RPMI8226 (cell line): ENCODE measurements at regions not wholly inside any gene's neighbourhood (a gene's known extent, or its start where the extent isn't known, plus 50 kb on each side); places are given as distances from the start of the nearest gene placed in this dataset.
"Not testable (repeated sequence)": the region's sequence is repeated elsewhere in the genome, so short reads cannot be mapped to it uniquely, and the experiment has no call there.

Experiments
- DNase-seq: peaks from one replicate; pipeline ENCODE4 v3.0.0-alpha.2; 2015

DNA sequence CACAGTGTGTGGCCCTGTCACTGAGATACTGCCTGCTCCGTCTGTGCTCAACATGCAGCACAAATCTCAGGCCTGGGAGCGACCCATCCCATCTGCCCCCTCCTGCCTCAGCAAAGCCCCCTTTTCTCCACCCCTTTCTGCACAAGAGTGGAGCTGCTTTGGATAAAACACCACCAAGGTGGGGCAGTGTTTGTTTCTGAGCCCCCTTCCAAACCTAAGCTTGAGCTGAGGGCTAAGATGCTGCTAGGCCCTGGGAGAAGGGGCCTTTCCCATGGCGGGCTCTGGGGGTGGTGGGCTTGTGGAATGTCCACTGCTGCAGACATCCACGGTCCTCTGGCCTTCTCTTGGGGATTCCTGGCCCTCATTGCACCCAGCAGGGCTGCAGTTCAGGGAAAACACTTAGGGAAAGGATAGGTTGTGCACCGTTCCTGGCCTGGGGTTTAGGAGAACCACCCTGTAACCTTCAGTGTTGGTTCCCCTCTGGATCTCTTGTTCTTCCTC, 594.1 kb downstream of the TBC1D22A start:
- DNase-seq = no peak

DNA sequence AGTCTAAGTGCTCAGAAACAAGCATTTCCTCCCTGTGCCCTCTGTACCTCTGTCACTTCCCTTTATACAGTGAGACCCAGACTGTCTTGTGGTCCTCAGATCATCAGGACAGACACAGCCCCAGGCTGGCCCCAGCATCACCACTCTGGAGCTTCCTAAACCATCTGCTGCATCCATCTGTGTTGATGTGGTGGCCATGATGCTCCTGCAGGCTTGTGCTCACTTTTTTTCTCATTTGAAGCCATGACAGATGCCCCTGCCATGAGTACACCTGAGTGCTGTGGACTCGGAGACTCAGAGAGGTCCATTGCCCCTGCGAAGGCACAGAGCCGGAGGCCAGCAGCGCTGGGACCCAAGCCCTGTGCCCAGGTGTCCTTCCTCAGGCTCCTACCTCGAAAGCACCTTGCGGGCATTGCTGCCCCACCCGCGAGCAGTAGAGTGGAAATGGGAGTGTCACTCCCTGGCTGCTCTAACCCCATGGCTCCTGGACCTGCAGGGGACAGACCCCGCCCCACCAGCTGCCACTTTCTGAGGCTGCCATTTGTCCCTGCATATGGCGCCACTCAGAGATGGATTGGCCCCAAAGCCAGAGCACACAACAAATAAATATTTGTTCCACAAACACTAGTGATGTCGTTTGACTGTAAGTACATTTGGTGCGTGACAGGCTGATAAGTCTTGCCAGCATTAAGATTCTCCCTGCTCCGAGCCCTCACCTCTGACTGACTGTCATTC, 593.5 kb downstream of the TBC1D22A start:
- DNase-seq = no peak

DNA sequence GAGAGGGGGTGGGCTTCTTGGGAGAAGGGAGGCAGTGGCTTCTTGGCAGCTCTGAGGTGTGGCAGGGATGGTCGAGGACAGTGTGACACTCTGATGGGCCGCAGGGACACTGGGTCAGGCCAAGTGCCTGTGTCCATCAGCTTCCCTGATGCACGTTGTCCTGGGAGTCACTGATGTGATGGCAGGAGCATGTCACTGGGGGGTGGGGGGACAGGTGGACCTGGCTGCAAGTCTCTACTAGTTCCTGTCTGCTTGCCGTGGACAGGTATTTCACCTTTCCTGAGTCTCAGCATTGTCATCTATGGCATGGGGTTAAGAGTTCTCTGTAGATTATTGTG, 592.9 kb downstream of the TBC1D22A start:
- no peak for DNase-seq

DNA sequence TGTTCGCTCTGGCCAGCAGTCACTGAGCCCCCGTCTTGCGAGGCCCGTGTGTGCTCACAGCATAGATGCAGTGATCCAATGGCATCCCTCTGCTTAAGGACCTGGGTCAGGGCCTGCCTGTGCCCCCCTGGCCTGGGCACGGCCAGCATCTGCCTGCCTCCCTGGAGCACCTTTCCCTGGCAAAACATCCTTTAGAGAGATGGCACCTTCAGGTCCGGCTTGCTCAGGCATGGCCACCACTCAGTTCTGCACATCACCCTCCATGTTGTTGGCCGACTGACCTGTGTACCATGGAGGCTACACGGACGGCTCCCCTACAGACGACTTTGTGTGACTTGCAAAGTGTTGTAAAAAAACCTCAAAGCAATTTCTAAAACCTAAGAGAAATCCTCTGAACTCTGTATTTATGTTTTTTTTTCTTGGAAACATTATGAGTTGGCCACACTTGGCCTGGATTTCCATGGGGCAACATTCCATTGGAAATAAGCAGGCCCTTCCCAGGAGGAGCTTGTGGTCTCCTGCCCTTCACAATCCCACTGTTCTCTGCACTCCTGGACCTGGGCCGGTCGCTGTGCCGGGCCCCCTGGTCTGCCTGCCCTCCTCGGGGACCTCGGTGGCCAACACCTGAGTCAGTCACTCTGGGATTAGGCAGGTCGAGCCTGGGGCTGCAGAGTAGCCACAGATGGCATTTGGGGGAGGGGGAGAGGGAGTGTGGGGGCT, 592.4 kb downstream of the TBC1D22A start:
- no peak for DNase-seq

DNA sequence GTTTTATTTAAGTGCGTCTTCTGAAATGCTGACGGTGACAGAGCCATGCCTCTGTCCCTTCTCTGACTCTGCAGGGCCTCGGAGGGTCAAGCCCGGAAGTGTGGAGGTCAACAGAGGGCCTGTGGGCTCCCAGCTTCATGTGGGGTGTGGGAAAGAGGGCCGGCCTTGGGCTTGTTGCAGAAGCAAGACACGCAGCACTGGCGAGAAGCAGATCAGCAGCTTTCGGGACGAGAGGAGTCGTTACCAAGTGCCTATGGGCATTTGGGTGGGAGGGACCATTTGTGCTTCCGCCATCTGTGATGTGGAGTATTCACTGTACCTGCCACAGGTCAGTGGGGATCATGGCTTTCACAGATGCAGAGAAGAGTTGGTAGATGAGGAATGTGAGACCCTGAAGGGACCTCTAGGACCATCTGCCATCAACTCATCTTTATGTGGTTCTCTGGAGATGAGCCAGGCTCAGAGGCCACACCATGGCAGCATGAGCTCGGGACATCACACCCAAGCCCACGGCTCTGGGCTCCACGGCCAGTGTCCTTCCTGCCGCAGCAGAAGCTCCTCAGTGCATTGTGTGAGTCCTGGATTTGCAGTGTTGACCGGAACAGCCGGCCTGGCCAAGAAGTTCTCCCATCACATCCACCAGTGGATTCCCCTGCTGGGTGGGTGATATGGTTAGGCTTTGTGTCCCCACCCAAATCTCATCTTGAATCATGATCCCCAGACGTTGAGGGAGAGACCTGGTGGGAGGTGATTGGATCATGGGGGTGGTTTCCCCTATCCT, 590.7 kb downstream of the TBC1D22A start:
- no peak for DNase-seq

DNA sequence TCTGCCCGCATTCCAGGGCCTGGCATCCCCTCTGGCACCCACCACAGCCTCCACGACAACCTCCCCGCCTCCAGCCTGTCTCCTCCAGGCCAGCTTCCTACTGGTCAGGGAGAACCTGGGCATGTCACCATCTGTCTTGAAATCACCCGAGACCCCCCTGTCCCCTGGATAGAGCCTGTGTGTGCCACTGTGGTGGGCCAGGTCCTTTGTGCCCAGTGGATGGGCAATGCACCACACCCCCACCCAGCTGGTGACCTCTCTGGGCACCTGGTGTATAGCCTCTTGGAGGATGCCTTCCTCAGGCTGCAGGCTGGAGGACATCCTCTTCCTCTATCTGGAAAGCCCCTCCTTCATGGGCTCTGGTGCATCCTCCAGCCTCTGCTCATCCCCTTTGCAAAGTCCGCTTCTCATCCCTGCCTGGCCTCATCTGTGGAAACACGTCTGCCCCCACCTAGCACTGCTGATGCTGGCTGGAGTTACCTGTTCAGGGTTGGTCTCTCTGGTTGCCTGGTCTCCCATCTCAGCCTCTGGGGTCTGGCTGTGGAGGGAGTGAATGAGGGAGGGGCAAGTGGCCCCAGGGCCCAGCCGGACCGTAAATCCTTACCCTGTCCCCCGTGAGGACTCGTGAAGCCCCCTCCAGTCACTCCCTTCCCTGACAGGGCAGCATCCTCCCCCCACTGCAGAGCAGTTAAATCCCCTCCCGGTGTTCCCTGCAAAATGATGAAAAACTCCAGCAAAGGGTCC, 589.6 kb downstream of the TBC1D22A start:
- no peak for DNase-seq

DNA sequence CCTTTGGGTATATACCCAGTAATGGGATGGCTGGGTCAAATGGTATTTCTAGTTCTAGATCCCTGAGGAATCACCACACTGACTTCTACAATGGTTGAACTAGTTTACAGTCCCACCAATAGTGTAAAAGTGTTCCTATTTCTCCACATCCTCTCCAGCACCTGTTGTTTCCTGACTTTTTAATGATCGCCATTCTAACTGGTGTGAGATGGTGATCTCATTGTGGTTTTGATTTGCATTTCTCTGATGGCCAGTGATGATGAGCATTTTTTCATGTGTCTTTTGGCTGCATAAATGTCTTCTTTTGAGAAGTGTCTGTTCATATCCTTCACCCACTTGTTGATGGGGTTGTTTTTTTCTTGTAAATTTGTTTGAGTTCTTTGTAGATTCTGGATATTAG, 583.8 kb downstream of the TBC1D22A start:
- DNase-seq = not testable (repeated sequence)

DNA sequence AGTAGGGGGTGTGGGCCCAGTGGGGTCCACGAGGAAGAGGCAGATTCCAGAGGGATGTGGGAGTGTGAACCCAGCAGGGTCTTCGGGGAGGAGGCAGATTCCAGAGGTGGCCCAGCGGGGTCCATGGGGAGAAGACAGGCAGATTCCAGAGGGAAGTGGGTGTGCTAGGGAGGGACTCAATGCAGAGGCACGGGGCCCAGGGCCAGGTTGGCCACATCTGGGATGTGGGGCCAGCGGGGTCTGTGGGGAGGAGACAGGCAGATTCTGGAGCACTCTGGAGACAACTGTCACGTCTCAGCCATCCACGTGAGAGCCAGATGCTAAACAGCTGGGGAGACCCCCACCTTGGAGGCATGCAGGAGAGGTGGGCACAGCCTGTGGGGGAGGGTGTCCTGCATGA, 582.6 kb downstream of the TBC1D22A start:
- DNase-seq = no peak

DNA sequence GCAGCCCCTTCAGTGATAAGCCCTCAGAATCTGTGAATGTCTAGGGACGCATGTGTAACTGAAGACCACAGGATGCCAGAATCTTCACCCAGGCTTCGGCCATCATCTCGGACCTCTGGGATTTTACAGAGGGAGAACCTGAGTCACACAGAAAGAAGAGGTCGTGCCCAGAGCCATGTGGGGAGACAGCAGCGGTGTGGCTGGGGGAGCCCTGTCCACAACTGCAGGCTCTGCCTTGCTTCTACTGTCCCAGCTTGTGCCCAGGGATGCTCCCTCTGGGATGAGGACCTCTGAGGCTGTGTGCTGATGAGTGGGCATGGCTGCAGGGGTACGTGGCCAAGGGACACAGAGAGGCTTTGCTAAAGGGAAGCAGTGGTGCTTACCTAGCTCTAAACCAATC, 582.0 kb downstream of the TBC1D22A start:
- DNase-seq = no peak

DNA sequence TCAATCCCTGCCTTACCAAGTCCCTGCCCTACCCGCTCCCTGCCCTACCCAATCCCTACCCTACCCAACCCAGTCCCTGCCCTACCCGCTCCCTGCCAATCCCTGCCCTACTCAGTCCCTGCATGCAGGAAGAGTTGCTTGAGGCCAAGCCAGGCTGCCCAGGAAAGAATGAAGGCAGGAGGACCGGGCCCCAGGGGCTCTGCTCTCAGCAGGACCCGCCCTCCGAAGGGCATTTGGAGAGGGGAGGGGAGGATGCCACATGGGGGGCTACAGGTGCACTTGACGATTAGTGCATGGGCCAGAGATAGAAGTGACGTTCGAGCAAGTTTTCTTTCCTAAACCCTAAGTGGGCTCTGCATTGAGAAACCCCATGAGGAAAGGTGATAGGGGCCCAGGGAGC, 581.2 kb downstream of the TBC1D22A start:
- DNase-seq = no peak

DNA sequence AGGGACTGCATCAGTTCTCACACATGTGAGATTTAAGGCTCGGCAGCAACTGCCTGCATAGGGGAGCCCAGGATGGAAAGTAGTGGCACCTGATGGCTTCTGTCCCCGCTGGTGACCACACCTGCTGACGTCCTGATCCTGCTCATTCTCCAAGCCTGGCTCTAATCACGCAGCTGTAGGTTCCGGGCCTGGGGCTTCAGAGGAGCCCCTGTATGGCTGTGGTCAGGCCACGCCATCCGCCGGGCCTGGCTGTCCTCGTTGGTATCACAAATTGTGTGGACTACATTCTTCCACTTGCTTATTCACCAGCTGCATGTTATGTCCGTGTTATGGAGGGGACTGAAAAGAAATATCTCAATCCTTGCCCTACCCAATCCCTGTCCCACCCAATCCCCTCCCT, 580.0 kb downstream of the TBC1D22A start:
- no peak for DNase-seq

DNA sequence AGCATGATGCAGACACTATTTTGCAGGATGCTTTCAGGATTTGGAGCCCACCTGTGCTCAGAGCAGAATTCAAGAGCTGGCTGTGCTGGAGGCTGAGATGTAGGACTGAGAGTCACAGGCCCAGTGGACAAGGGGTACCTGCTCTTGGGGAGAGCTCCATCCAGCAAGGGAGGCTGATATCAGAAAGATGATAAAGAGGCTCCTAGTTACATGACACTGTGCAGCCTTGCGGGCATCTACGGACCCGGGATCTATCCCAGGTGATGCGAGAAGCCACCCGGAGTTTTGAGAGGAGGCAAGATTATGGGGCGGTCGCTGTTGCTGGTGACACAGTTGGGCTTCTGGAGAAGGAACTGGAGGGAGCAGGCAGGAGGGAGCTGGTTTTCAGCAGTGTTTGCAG, 579.0 kb downstream of the TBC1D22A start:
- DNase-seq = no peak

DNA sequence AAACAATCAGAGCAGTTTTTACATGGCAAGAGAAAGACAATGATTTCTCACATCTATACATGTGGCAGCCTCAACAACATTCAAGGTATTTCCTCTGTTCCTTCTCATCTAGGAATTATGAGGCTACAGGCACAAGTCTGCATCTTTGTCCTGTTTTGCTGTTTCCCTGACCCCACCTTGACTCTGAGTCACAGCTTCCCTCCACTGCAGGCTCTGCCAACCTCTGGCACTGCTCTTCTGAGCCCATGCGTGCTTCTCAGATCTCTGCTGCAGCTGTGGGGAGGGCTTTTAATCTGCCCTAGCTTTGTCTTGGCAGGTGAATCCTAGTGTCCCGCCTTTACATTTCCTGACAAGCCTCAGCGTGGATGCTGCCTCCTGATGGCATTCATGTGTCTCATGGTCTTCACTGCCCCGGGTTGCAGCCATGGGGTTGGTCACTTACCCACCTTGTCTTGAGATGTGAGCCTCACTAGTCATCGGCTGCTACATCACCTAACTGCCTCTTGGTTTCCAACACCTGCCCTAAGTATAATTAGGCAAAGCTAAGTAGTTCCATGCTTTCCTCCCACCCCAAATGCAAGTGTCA, 578.5 kb downstream of the TBC1D22A start:
- no peak for DNase-seq

DNA sequence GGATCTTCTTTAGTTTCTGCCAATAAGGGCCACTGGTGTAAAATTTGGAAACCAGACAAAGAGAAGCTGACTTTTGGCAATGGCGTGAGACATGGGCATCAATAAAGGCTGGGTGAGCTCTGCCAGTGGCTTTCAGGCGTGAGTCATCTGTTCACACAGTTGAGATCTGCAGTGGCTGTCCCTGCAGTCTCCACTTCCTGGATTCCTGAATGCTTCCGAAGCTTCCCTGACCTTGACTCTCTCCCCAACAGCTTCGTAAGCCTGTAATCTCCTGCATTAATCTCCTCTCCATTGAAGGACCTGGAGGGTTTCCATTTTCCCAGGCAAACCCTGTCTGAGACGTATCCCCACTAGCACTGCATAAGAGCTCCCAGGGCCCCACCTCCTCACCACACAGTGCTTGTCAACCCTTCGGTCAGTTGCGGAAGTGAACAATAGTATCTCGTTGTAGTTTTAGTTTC, 574.7 kb downstream of the TBC1D22A start:
- DNase-seq = peak; percentile 56

DNA sequence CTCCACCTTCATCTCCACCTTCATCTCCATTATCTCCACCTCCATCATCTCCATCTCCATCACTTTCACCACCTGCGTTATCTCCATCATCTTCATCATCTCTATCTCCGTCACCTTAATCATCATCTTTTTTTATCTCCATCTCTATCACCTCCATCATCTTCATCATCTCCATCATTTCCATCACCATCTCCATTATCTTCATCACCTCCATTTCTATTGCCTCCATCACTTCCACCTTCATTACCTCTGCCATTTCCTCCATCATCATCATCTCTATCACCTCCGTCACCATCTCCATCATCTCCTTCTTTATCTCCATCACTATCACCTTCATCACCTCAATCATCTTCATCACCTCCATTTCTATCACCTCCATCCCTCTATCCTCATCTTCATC, 573.5 kb downstream of the TBC1D22A start:
- DNase-seq = no peak

DNA sequence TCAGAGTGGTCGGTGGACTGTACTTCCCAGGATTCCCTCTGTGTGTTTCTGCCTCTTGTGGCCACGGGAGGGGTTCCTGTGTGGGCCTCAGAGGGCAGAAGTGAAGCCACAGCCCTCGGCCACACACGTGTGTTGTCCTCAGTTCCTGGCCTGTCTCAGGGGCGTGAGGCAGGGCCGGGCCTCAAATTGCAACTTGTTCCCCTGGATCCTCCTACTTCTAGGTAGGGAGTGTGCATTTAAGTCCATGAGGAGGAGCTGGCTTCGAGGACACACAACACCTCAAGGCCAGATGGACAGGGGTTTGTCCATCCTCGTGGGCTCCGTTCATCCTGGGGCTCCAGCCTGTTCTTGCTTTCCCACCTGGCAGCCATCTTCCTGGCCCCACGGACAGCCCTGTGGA, 573.0 kb downstream of the TBC1D22A start:
- DNase-seq = no peak

DNA sequence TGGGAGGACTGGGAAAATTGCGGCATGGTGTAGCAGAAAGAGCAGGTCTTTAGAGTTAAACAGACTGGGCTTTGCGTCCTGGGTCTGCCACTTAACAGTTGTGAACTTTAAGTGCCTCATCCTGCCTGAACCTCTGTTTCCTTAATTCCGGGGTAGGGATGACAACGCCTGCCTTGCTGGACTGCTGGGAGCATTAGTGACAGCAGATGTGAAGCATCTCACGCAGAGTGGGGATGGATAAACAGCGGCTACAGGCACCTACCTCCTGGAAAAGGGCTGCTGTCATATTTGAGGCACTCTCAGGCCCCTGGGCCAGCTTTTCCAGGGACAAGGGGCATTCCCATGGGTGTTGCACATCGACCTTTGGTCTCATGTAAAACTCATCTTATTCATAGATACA, 572.2 kb downstream of the TBC1D22A start:
- no peak for DNase-seq

DNA sequence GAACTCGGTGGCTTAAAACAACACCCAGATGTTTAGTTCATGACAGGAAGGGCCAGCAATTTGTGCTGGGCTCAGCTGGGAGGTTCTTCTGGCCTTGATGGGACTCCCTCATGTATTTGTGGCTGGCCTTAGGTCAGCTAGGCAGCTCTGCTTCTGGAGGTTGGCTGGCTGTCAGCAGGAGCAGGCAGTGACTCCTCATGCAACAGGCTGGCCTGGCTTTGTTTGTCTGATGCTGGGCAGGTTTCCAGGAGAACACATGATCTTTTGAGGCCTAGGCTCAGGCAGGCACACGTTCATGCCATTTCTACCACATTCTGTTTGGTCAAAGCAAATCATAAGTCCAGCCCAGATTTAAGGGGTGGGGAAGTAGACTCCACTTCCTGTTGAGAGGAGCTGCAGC, 571.2 kb downstream of the TBC1D22A start:
- DNase-seq = peak; percentile 64

DNA sequence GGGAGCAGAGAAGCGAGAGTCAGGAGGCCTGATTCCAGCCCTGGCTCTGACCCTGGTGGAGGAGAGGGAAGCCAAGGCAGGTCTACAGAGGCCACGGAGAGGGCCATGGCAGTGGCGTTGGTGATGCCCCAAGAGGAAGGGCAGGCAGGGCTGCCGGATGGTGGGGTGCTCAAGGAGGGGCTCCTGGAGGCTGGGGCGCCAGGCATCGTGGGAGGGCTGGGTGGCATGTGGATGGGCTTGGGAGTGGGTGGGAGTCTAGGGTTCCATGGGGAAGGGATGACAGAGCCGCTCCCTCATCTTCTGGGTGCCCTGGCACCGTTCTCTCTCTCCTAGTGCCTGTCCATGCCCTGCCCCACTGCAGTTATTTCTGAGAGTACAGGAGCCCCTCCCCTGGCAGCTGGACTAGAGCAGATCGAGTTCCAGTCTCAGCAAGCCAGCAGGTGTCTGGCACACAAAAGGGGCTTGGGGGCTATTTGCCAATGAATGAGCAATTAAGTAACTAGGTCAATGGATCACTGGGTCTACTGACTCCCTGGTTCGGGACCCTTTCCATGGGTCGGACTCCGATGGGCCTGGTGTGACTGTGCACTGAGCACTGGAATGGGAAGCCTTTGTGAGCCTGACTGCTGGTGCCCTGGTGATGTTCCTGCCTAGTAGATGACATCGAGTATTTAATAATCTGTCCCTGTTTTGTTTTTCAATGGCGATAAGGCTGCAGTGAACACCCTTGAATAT, 570.0 kb downstream of the TBC1D22A start:
- no peak for DNase-seq

DNA sequence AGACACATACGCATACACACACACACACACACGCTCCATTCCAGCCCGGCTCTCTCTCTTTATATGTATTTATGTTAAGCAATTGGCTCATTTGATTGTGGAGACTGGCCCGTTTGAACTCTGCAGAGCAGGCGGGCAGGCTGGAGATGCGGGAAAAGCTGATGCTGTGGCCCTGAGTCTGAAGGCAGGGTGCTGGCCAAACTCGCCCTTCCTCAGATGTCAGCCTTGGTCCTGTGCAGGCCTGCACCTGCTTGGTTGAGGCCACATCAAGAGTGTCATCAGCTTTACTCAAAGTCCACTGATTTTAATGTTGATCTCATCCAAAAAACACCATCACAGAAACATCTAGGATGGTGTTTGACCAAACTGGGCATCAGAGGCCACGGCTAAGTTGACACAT, 569.3 kb downstream of the TBC1D22A start:
- no peak for DNase-seq

DNA sequence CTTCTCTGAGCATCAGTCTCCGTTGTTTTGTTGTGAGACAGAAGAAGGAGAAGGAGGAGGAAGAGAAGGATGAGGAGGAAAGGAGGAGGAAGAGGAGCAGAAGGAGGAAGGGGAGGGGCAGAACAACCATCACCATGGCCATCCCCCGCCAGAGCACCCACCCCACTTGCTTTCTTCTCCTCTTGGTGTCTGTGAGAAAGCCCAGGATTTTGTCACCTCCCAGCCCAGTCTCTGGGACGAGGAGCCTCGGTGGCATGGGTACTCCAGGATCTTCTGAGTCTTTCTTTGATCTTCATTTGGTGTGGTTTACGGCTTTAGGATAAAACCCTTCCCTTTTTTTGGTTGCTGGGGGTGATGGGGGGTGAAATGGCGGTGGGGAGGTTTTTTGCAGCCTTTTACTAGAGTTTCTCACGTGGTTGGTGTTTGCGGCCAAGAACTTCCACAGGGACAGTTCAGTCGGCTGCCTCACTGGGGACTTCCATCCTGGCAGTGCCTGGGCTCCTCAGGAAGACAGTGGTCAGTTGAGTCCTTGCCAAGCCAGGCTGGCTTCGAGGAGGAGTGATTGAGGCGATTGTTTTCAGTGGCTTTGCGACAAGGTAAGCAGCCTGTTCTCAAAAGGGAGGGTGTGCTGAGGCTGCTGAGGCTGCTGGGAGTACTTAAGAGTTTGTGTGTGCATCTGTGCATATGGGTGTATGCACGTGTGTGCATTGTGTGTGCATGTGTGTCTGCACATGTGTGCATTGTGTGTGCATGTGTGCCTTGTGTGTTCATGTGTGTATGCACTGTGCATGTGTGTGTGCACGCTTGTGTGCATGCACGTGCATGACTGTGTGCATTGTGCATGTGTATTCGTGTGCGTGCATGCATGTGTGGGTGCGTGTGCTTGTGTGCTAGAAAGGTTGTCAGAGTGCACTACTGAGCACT, 567.5 kb downstream of the TBC1D22A start:
- DNase-seq = no peak
